MCF 10A (cell line): ENCODE measurements at regions not wholly inside any gene's neighbourhood (a gene's known extent, or its start where the extent isn't known, plus 50 kb on each side); places are given as distances from the start of the nearest gene placed in this dataset.

ENCODE experiments used
- BruUV-seq: library from RNA; stranded (reverse); fragments of 400-500 nt; replicated peaks from 2 replicates; lab custom pipeline; 2021; lab: Mats Ljungman, UMichigan
- CTCF ChIA-PET: fragments of 300-600 bp; sonication (Branson Sonifier 250); formaldehyde crosslinking; extraction: SDS; loops from one replicate; lab custom pipeline; 2021; ENCODE audit warnings: antibody characterized with exemption, inconsistent platforms; lab: Yijun Ruan, JAX
- POLR2A ChIA-PET: fragments of 300-600, 350-650 bp; sonication (Branson Sonifier 250); formaldehyde crosslinking; extraction: SDS; loops from one replicate; lab custom pipeline; 2020; ENCODE audit warnings: antibody characterized with exemption, inconsistent platforms; lab: Yijun Ruan, JAX
- DNase-seq: peaks from one replicate; pipeline ENCODE4 v3.0.0-alpha.2; 2018; ENCODE audit not compliant: unreplicated experiment
- H3K27ac Mint-ChIP-seq: one replicate; pipeline ENCODE4 v1.8.0; 2022; ENCODE audit warnings: mild to moderate bottlenecking, low read depth, mixed read lengths; ENCODE audit not compliant: unreplicated experiment
- H3K27me3 Mint-ChIP-seq: one replicate; pipeline ENCODE4 v1.8.0; 2022; ENCODE audit warnings: mixed read lengths; ENCODE audit not compliant: insufficient read depth, unreplicated experiment
- H3K36me3 Mint-ChIP-seq: one replicate; pipeline ENCODE4 v1.8.0; 2022; ENCODE audit warnings: mild to moderate bottlenecking, moderate library complexity, mixed read lengths; ENCODE audit not compliant: insufficient read depth, unreplicated experiment
- H3K4me1 Mint-ChIP-seq: one replicate; pipeline ENCODE4 v1.8.0; 2022; ENCODE audit warnings: mixed read lengths; ENCODE audit not compliant: insufficient read depth, unreplicated experiment
- H3K4me3 Mint-ChIP-seq: one replicate; pipeline ENCODE4 v1.8.0; 2022; ENCODE audit warnings: mild to moderate bottlenecking, moderate library complexity, mixed read lengths; ENCODE audit not compliant: unreplicated experiment
- H3K9me3 Mint-ChIP-seq: one replicate; pipeline ENCODE4 v1.8.0; 2022; ENCODE audit warnings: mixed read lengths; ENCODE audit not compliant: unreplicated experiment
- CTCF ChIP-seq: fragments of 200-600 bp; IDR thresholded peaks from one replicate; pipeline ENCODE4 v1.8.0; 2022; ENCODE audit warnings: antibody characterized with exemption, mild to moderate bottlenecking; ENCODE audit not compliant: unreplicated experiment
- intact Hi-C: fragments of 100-400 bp; cut with micrococcal nuclease; formaldehyde crosslinking; loops from 2 replicates; pipeline ENCODE4 v1.14.1; 2022

- H3K27ac Mint-ChIP-seq, result no peak overlapping the region
These were observed 416.8 kb downstream of the RNF144A start for GRCh38 chr2:7333960-7334493.

GRCh38 chr2:7338961-7339360 is 421.7 kb downstream of the RNF144A start:
- CTCF ChIA-PET, result interaction anchor here (0.9 kb wide), 1 partner anchor 241 kb away, joined by 3 read pairs; no protein-coding TSS in a partner anchor
- Mint-ChIP-seq H3K27me3 (no peaks in the 10 kb centered on the region), H3K9me3 (peaks cover 17% of the 10 kb centered on the region), H3K36me3 (no peaks in the 10 kb centered on the region), H3K4me3 (no peak overlapping the region), H3K27ac (no peak overlapping the region), H3K4me1 (no peaks in the 10 kb centered on the region)
- BruUV-seq, result no TSS peak
- TF ChIP-seq CTCF, result no peak
- intact Hi-C loops, result no loop called here
- POLR2A ChIA-PET, result no interaction called here
- DNase-seq, result peak; percentile 45

More at GRCh38 chr2:7333960-7334493, 416.8 kb downstream of the RNF144A start:
- no peaks in the 10 kb centered on the region for H3K36me3 Mint-ChIP-seq
- H3K9me3 Mint-ChIP-seq, result peaks cover 6% of the 10 kb centered on the region
- H3K4me3 Mint-ChIP-seq, result no peak overlapping the region
- intact Hi-C loops, result no loop called here
- TF ChIP-seq CTCF, result no peak
- ChIA-PET CTCF (interaction anchor here (0.6 kb wide), 1 partner anchor 1321 kb away, joined by 3 read pairs; no protein-coding TSS in a partner anchor), POLR2A (no interaction called here)
- no peak for DNase-seq
- no peaks in the 10 kb centered on the region for H3K4me1 Mint-ChIP-seq
- H3K27me3 Mint-ChIP-seq, result no peaks in the 10 kb centered on the region
- no TSS peak for BruUV-seq

GRCh38 chr2:7346336-7346735 is 429.1 kb downstream of the RNF144A start:
- CTCF ChIA-PET, result interaction anchor here (0.6 kb wide), 1 partner anchor 707 kb away, joined by 4 read pairs; no protein-coding TSS in a partner anchor
- no TSS peak for BruUV-seq

GRCh38 chr2:7348761-7349160 is 431.5 kb downstream of the RNF144A start:
- CTCF ChIA-PET, result no interaction called here
- no TSS peak for BruUV-seq
- Mint-ChIP-seq H3K27me3 (no peaks in the 10 kb centered on the region), H3K9me3 (peaks cover 17% of the 10 kb centered on the region), H3K36me3 (no peaks in the 10 kb centered on the region), H3K27ac (no peak overlapping the region), H3K4me1 (no peaks in the 10 kb centered on the region), H3K4me3 (no peak overlapping the region)
- TF ChIP-seq CTCF, result no peak
- intact Hi-C loops, result no loop called here
- DNase-seq, result no peak
- POLR2A ChIA-PET, result no interaction called here

More at GRCh38 chr2:7346336-7346735, 429.1 kb downstream of the RNF144A start:
- Mint-ChIP-seq H3K27me3 (no peaks in the 10 kb centered on the region), H3K36me3 (no peaks in the 10 kb centered on the region), H3K9me3 (peaks cover 14% of the 10 kb centered on the region), H3K4me1 (no peaks in the 10 kb centered on the region), H3K4me3 (no peak overlapping the region), H3K27ac (no peak overlapping the region)
- POLR2A ChIA-PET, result no interaction called here
- intact Hi-C loops, result no loop called here
- no peak for DNase-seq
- TF ChIP-seq CTCF, result no peak
